CD14-positive monocyte (primary cell): ENCODE measurements at regions not wholly inside any gene's neighbourhood (a gene's known extent, or its start where the extent isn't known, plus 50 kb on each side); places are given as distances from the start of the nearest gene placed in this dataset.

Experiments
- DNase-seq, 3 donors: peaks; one replicate each; pipeline ENCODE4 v3.0.0-alpha.2; 2011 to 2022
- H2AFZ ChIP-seq: 2 replicates; pipeline ENCODE4 v1.6.0; 2012; ENCODE audit warnings: mild to moderate bottlenecking, low read depth, low read length, inconsistent platforms; ENCODE audit not compliant: insufficient read depth, poor library complexity, severe bottlenecking
- H3K27ac ChIP-seq, 2 donors: 1 replicate in 1 of 2; 2 replicates in 1 of 2; pipeline ENCODE4 v1.5.1; 2012 to 2013; ENCODE audit warnings: low read length in 2 of 2, control low read depth in 1 of 2, inconsistent platforms in 1 of 2, low read depth in 1 of 2, mild to moderate bottlenecking in 1 of 2
- H3K27me3 ChIP-seq, 2 donors: one replicate each; pipeline versions ENCODE4 v1.6.0 to v1.6.1; 2011 to 2013; ENCODE audit warnings: low read length in 2 of 2; ENCODE audit not compliant: control insufficient read depth in 2 of 2, insufficient read depth in 2 of 2
- H3K36me3 ChIP-seq, 2 donors: replicated peaks in 1 of 2; 1 replicate in 1 of 2; 2 replicates in 1 of 2; pipeline versions ENCODE4 v1.5.1 to v1.6.1; 2012 to 2013; ENCODE audit warnings: low read length in 2 of 2, control low read depth in 1 of 2, inconsistent platforms in 1 of 2, mild to moderate bottlenecking in 1 of 2; ENCODE audit not compliant: insufficient read depth in 2 of 2, control insufficient read depth in 1 of 2
- H3K4me1 ChIP-seq, 2 donors: 1 replicate in 1 of 2; 2 replicates in 1 of 2; pipeline versions ENCODE4 v1.5.1 to v1.6.1; 2012 to 2013; ENCODE audit warnings: low read length in 2 of 2, control low read depth in 1 of 2, inconsistent platforms in 1 of 2, mild to moderate bottlenecking in 1 of 2, moderate library complexity in 1 of 2; ENCODE audit not compliant: insufficient read depth in 2 of 2, control insufficient read depth in 1 of 2
- H3K4me2 ChIP-seq: replicated peaks from 2 replicates; pipeline ENCODE3; 2012; ENCODE audit warnings: low read length, moderate library complexity, mild to moderate bottlenecking; ENCODE audit not compliant: poor library complexity, severe bottlenecking; ENCODE audit errors: extremely low read depth
- H3K4me3 ChIP-seq, 3 experiments: fragments of 200-600 bp in 1 of 3; sonication (generic) in 1 of 3; replicated peaks in 1 of 3; 1 replicate in 2 of 3; 2 replicates in 1 of 3; pipeline ENCODE4 v1.5.1; 2011 to 2013; ENCODE audit warnings: low read length in 3 of 3, mild to moderate bottlenecking in 3 of 3, control low read depth in 2 of 3, low read depth in 2 of 3, inconsistent platforms in 1 of 3, moderate library complexity in 1 of 3
- H3K79me2 ChIP-seq: 2 replicates; pipeline ENCODE4 v1.6.0; 2012; ENCODE audit warnings: mild to moderate bottlenecking, control low read depth, inconsistent platforms, low read length, moderate library complexity; ENCODE audit not compliant: insufficient read depth
- H3K9ac ChIP-seq: 2 replicates; pipeline ENCODE4 v1.6.0; 2017; ENCODE audit warnings: low read length, mild to moderate bottlenecking; ENCODE audit not compliant: insufficient read depth, poor library complexity, severe bottlenecking
- H3K9me3 ChIP-seq, 2 donors: replicated peaks in 1 of 2; 1 replicate in 1 of 2; 2 replicates in 1 of 2; pipeline versions ENCODE4 v1.5.1 to v1.6.1; 2012 to 2013; ENCODE audit warnings: low read length in 2 of 2, control low read depth in 1 of 2; ENCODE audit not compliant: control insufficient read depth in 1 of 2, insufficient read depth in 1 of 2
- H4K20me1 ChIP-seq: 2 replicates; pipeline ENCODE4 v1.6.0; 2012; ENCODE audit warnings: mild to moderate bottlenecking, low read length, control low read depth, moderate library complexity; ENCODE audit not compliant: insufficient read depth
- H3K27ac Mint-ChIP-seq, 7 donors: one replicate each; pipeline ENCODE4 v1.8.0; 2020; ENCODE audit warnings: mild to moderate bottlenecking in 7 of 7, mixed read lengths in 7 of 7, moderate library complexity in 6 of 7, inconsistent platforms in 2 of 7
- H3K27me3 Mint-ChIP-seq, 3 donors: one replicate each; pipeline ENCODE4 v1.8.0; 2021 to 2022; ENCODE audit warnings: low read depth in 3 of 3, mild to moderate bottlenecking in 3 of 3, mixed read lengths in 3 of 3, moderate library complexity in 3 of 3, inconsistent platforms in 1 of 3
- H3K36me3 Mint-ChIP-seq, 2 donors: one replicate each; pipeline ENCODE4 v1.8.0; 2020; ENCODE audit warnings: mixed read lengths in 2 of 2, inconsistent platforms in 1 of 2, mild to moderate bottlenecking in 1 of 2
- H3K4me1 Mint-ChIP-seq: one replicate; pipeline ENCODE4 v1.8.0; 2020; ENCODE audit warnings: mild to moderate bottlenecking, mixed read lengths
- H3K4me3 Mint-ChIP-seq, 2 donors: one replicate each; pipeline ENCODE4 v1.8.0; 2020; ENCODE audit warnings: mild to moderate bottlenecking in 2 of 2, mixed read lengths in 2 of 2, moderate library complexity in 1 of 2
- H3K9me3 Mint-ChIP-seq, 7 donors: one replicate each; pipeline ENCODE4 v1.8.0; 2020 to 2022; ENCODE audit warnings: mixed read lengths in 7 of 7, mild to moderate bottlenecking in 6 of 7, moderate library complexity in 6 of 7, inconsistent platforms in 2 of 7
- CTCF ChIP-seq: fragments of 200-600 bp; IDR thresholded peaks from one replicate; pipeline ENCODE4 v1.8.0; 2022; ENCODE audit warnings: antibody characterized with exemption, mild to moderate bottlenecking
- WGBS: methylation state at CpG from one replicate; pipeline ENCODE4 v1.1.5; 2013; ENCODE audit warnings: missing lambda C conversion rate; ENCODE audit not compliant: insufficient coverage; 5-methylcytosine and 5-hydroxymethylcytosine counted together
- intact Hi-C, 2 donors: fragments of 100-400 bp; cut with micrococcal nuclease; formaldehyde crosslinking; loops; one replicate each; pipeline versions ENCODE4 v1.15.0 to v1.15.1; 2023

- Histone ChIP-seq H3K9me3 (no peaks in the 10 kb centered on the region), H2AFZ (no peak overlapping the region), H3K27ac (no peak overlapping the region), H3K36me3 (no peaks in the 10 kb centered on the region), H3K4me2 (no peak overlapping the region), H3K27me3 (no peaks in the 10 kb centered on the region), H4K20me1 (no peaks in the 10 kb centered on the region), H3K79me2 (no peaks in the 10 kb centered on the region), H3K4me3 (no peak overlapping the region), H3K9ac (no peak overlapping the region), H3K4me1 (no peaks in the 10 kb centered on the region)
- DNase-seq: no peak
- Mint-ChIP-seq H3K4me3 (no peak overlapping the region), H3K27me3 (no peaks in the 10 kb centered on the region), H3K36me3 (no peaks in the 10 kb centered on the region), H3K4me1 (no peaks in the 10 kb centered on the region), H3K27ac (no peak overlapping the region), H3K9me3 (peaks cover 0 to 6% (median 1%) of the 10 kb centered on the region in 7 donors)
- whole genome bisulfite sequencing: no CpG with 5 or more reads among the region's 5 CpGs
- no peak for TF ChIP-seq CTCF
- intact Hi-C loops: no loop called here
These were observed 357.9 kb upstream of the NOX3 start for GRCh38 chr6:155813548-155813947.

- 100% methylated on average over 3 of the region's 6 CpGs for WGBS
- Histone ChIP-seq H3K4me3 (no peak overlapping the region), H4K20me1 (no peaks in the 10 kb centered on the region), H3K27ac (no peak overlapping the region), H3K4me1 (no peaks in the 10 kb centered on the region), H3K4me2 (no peak overlapping the region), H3K9me3 (peaks cover 0 to 2% of the 10 kb centered on the region in 2 donors), H2AFZ (no peak overlapping the region), H3K36me3 (no peaks in the 10 kb centered on the region), H3K27me3 (no peaks in the 10 kb centered on the region), H3K79me2 (no peaks in the 10 kb centered on the region), H3K9ac (no peak overlapping the region)
- no peak overlapping the region for H3K4me3 Mint-ChIP-seq
- no peaks in the 10 kb centered on the region for H3K36me3 Mint-ChIP-seq
- H3K27ac Mint-ChIP-seq: no peak overlapping the region
- DNase-seq: no peak
- no peak for TF ChIP-seq CTCF
- no peaks in the 10 kb centered on the region for H3K4me1 Mint-ChIP-seq
- no peaks in the 10 kb centered on the region for H3K27me3 Mint-ChIP-seq
- intact Hi-C loops: no loop called here
- H3K9me3 Mint-ChIP-seq: peaks cover 0 to 9% (median 0%) of the 10 kb centered on the region in 7 donors
These were observed 351.6 kb upstream of the NOX3 start for GRCh38 chr6:155807243-155807642.
